ENCODE measurements at regions not wholly inside any gene's neighbourhood (a gene's known extent, or its start where the extent isn't known, plus 50 kb on each side); places are given as distances from the start of the nearest gene placed in this dataset.
"Not testable (repeated sequence)": the region's sequence is repeated elsewhere in the genome, so short reads cannot be mapped to it uniquely, and the experiment has no call there.

GRCh38 chr6:142016666-142017065 is 116.1 kb upstream of the GJE1 start:
- not testable (repeated sequence) for DNase-seq

- not testable (repeated sequence) for DNase-seq
Measured at GRCh38 chr6:142015463-142015862, 117.3 kb upstream of the GJE1 start.

GRCh38 chr6:142015011-142015410 is 117.7 kb upstream of the GJE1 start:
- DNase-seq, result no peak

GRCh38 chr6:142014515-142014914 is 118.2 kb upstream of the GJE1 start:
- DNase-seq, result no peak

- no peak for DNase-seq
Measured at GRCh38 chr6:142013875-142014495, 118.7 kb upstream of the GJE1 start.

- no peak for DNase-seq
Measured at GRCh38 chr6:142013287-142013686, 119.4 kb upstream of the GJE1 start.

- DNase-seq, result no peak
Measured at GRCh38 chr6:142011775-142012174, 121.0 kb upstream of the GJE1 start.

GRCh38 chr6:142011156-142011555 is 121.6 kb upstream of the GJE1 start:
- DNase-seq, result no peak

- no peak for DNase-seq
Measured at GRCh38 chr6:142009647-142010046, 123.1 kb upstream of the GJE1 start.

GRCh38 chr6:142008781-142009180 is 123.9 kb upstream of the GJE1 start:
- no peak for DNase-seq

GRCh38 chr6:142008016-142008735 is 124.5 kb upstream of the GJE1 start:
- DNase-seq, result no peak

- no peak for DNase-seq
Measured at GRCh38 chr6:142005021-142005420, 127.7 kb upstream of the GJE1 start.

GRCh38 chr6:142002825-142003405 is 129.8 kb upstream of the GJE1 start:
- DNase-seq, result no peak

- DNase-seq, result no peak
Measured at GRCh38 chr6:141996823-141997222, 135.9 kb upstream of the GJE1 start.

- DNase-seq, result no peak
Measured at GRCh38 chr6:141992109-141992508, 140.6 kb upstream of the GJE1 start.

GRCh38 chr6:141990840-141991239 is 141.9 kb upstream of the GJE1 start:
- DNase-seq, result no peak

- DNase-seq, result no peak
Measured at GRCh38 chr6:141989706-141989959, 143.1 kb upstream of the GJE1 start.

- no peak for DNase-seq
Measured at GRCh38 chr6:141988954-141989705, 143.6 kb upstream of the GJE1 start.

- no peak for DNase-seq
Measured at GRCh38 chr6:141988327-141988726, 144.4 kb upstream of the GJE1 start.

- DNase-seq, result no peak
Measured at GRCh38 chr6:141986457-141986856, 146.3 kb upstream of the GJE1 start.

GRCh38 chr6:141981190-141981589 is 151.5 kb upstream of the GJE1 start:
- DNase-seq, result no peak

GRCh38 chr6:141977782-141978181 is 154.9 kb upstream of the GJE1 start:
- no peak for DNase-seq

- DNase-seq, result no peak
Measured at GRCh38 chr6:141976994-141977393, 155.7 kb upstream of the GJE1 start.

All from femur (tissue), 1 donor.